Fibroblast of lung (primary cell): ENCODE measurements at regions not wholly inside any gene's neighbourhood (a gene's known extent, or its start where the extent isn't known, plus 50 kb on each side); places are given as distances from the start of the nearest gene placed in this dataset.

Experiments
- DNase-seq, 2 donors: peaks; one replicate each; pipeline versions ENCODE4 v3.0.0 to v3.0.0-alpha.2; 2010; ENCODE audit warnings: low read depth in 2 of 2
- H2AFZ ChIP-seq: 2 replicates; pipeline ENCODE4 v1.5.1; 2012; ENCODE audit warnings: low read length, control low read depth, inconsistent platforms
- H3K27ac ChIP-seq: 2 replicates; pipeline ENCODE4 v1.5.1; 2011; ENCODE audit warnings: low read length, control low read depth; ENCODE audit not compliant: insufficient read depth
- H3K27me3 ChIP-seq: 2 replicates; pipeline ENCODE4 v1.5.1; 2011; ENCODE audit warnings: mild to moderate bottlenecking, low read length; ENCODE audit not compliant: control insufficient read depth, insufficient read depth
- H3K36me3 ChIP-seq: 2 replicates; pipeline ENCODE4 v1.5.1; 2011; ENCODE audit warnings: low read length; ENCODE audit not compliant: control insufficient read depth, insufficient read depth
- H3K4me1 ChIP-seq: 2 replicates; pipeline ENCODE4 v1.5.1; 2011; ENCODE audit warnings: low read length; ENCODE audit not compliant: control insufficient read depth, insufficient read depth; ENCODE audit errors: extremely low read depth
- H3K4me2 ChIP-seq: 2 replicates; pipeline ENCODE4 v1.5.1; 2011; ENCODE audit warnings: low read length, control low read depth; ENCODE audit not compliant: insufficient read depth; ENCODE audit errors: extremely low read depth
- H3K4me3 ChIP-seq, 4 experiments: fragments of 200-600 bp in 1 of 4; sonication (generic) in 1 of 4; replicated peaks in 1 of 4; 2 replicates each; pipeline ENCODE4 v1.5.1; 2011 to 2016; ENCODE audit warnings: low read length in 4 of 4, low read depth in 3 of 4, mild to moderate bottlenecking in 3 of 4, control low read depth in 2 of 4, inconsistent platforms in 1 of 4, mixed read lengths in 1 of 4; ENCODE audit not compliant: insufficient read depth in 1 of 4; ENCODE audit errors: control extremely low read depth in 1 of 4
- H3K79me2 ChIP-seq: 2 replicates; pipeline ENCODE4 v1.5.1; 2012; ENCODE audit warnings: mild to moderate bottlenecking, low read length, inconsistent platforms; ENCODE audit not compliant: control insufficient read depth, insufficient read depth
- H3K9ac ChIP-seq: 2 replicates; pipeline ENCODE4 v1.5.1; 2011; ENCODE audit warnings: mild to moderate bottlenecking, low read length, control low read depth; ENCODE audit not compliant: insufficient read depth
- H3K9me3 ChIP-seq: 2 replicates; pipeline ENCODE4 v1.5.1; 2012; ENCODE audit warnings: low read depth, low read length; ENCODE audit not compliant: control insufficient read depth, insufficient read depth
- H4K20me1 ChIP-seq: 2 replicates; pipeline ENCODE4 v1.5.1; 2011; ENCODE audit warnings: low read length; ENCODE audit not compliant: control insufficient read depth, insufficient read depth; ENCODE audit errors: extremely low read depth
- EZH2 ChIP-seq: IDR thresholded peaks from 2 replicates; pipeline ENCODE4 v1.5.1; 2012; ENCODE audit warnings: low read length, control low read depth, mild to moderate bottlenecking; ENCODE audit errors: missing control alignments
- TF ChIP-seq, protein P1 (sequence below), 2 donors: IDR thresholded peaks in 1 of 2; conservative IDR thresholded peaks in 1 of 2; 1 replicate in 1 of 2; 2 replicates in 1 of 2; pipeline ENCODE4 v1.5.1; 2011 to 2012; ENCODE audit warnings: low read length in 2 of 2, control low read depth in 1 of 2, inconsistent platforms in 1 of 2, low read depth in 1 of 2, mild to moderate bottlenecking in 1 of 2

- Histone ChIP-seq H3K4me2 (no peak overlapping the region), H4K20me1 (no peaks in the 10 kb centered on the region)
- TF ChIP-seq, protein P1, sequence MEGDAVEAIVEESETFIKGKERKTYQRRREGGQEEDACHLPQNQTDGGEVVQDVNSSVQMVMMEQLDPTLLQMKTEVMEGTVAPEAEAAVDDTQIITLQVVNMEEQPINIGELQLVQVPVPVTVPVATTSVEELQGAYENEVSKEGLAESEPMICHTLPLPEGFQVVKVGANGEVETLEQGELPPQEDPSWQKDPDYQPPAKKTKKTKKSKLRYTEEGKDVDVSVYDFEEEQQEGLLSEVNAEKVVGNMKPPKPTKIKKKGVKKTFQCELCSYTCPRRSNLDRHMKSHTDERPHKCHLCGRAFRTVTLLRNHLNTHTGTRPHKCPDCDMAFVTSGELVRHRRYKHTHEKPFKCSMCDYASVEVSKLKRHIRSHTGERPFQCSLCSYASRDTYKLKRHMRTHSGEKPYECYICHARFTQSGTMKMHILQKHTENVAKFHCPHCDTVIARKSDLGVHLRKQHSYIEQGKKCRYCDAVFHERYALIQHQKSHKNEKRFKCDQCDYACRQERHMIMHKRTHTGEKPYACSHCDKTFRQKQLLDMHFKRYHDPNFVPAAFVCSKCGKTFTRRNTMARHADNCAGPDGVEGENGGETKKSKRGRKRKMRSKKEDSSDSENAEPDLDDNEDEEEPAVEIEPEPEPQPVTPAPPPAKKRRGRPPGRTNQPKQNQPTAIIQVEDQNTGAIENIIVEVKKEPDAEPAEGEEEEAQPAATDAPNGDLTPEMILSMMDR (conservative IDR thresholded peaks at IDR 0.05 in 1 of 2, IDR thresholded peaks at IDR 0.05 in 1 of 2; ENCODE audit: low read depth in 1 of 2, low read length in 2 of 2) = no peak
- no peak for TF ChIP-seq EZH2
Measured at GRCh38 chr14:49193332-49194065, 392.7 kb downstream of the RPS29 start.

DNA sequence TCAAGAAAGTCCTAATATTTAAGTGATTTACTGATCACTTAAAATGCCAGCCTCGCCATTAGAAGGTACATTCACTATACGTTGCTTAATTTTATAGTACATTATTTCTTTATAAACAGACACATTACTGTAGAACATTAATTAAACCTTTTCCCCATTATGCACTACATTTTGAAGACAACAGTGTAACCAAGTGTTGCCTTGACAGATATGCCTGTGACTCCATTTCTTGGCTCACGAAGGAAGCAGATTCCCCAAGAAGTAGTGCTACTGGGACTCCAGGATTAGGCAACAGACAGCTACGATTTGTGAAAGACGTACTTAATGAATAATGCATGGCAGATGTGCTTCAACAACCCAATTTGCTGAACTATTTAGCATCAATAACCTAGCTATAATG lies 394.8 kb downstream of the RPS29 start:
- no peak overlapping the region for H3K4me2 ChIP-seq
- no peak overlapping the region for H2AFZ ChIP-seq
- H3K9ac ChIP-seq = no peak overlapping the region
- H3K4me1 ChIP-seq = no peaks in the 10 kb centered on the region
- no peak for DNase-seq
- no peaks in the 10 kb centered on the region for H3K9me3 ChIP-seq
- H4K20me1 ChIP-seq = no peaks in the 10 kb centered on the region
- no peak overlapping the region for H3K27ac ChIP-seq
- no peaks in the 10 kb centered on the region for H3K36me3 ChIP-seq
- H3K4me3 ChIP-seq = no peak overlapping the region
- H3K79me2 ChIP-seq = no peaks in the 10 kb centered on the region
- no peaks in the 10 kb centered on the region for H3K27me3 ChIP-seq
- TF ChIP-seq, protein P1 (conservative IDR thresholded peaks at IDR 0.05 in 1 of 2, IDR thresholded peaks at IDR 0.05 in 1 of 2; ENCODE audit: low read depth in 1 of 2, low read length in 2 of 2) = no peak
- no peak for TF ChIP-seq EZH2

More at GRCh38 chr14:49193332-49194065, 392.7 kb downstream of the RPS29 start:
- H3K36me3 ChIP-seq = no peaks in the 10 kb centered on the region
- DNase-seq = no peak
- no peaks in the 10 kb centered on the region for H3K9me3 ChIP-seq
- no peaks in the 10 kb centered on the region for H3K27me3 ChIP-seq
- no peaks in the 10 kb centered on the region for H3K79me2 ChIP-seq
- no peak overlapping the region for H3K4me3 ChIP-seq
- H2AFZ ChIP-seq = no peak overlapping the region
- H3K9ac ChIP-seq = no peak overlapping the region
- H3K4me1 ChIP-seq = no peaks in the 10 kb centered on the region
- H3K27ac ChIP-seq = no peak overlapping the region

DNA sequence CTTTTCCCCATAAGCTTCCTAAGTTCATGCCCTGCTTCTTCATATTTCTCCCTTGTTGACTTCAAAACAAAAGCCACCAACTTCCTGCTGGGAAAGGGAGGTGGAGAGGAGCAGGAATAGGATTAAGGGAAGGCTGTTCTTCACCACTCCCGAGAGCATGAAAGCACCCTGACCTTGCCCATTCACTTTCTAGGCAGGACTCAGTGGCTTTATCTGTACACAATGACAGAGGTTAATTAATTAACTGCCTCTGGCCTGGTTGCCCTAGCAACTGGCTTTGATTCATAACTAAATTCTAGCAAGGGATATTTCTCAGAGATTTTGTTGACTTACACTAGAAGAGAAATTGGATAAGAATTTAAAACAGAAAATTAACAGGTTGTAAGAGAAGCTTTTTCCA lies 396.8 kb downstream of the RPS29 start:
- no peak for DNase-seq
- no peak for TF ChIP-seq EZH2
- TF ChIP-seq, protein P1 (conservative IDR thresholded peaks at IDR 0.05 in 1 of 2, IDR thresholded peaks at IDR 0.05 in 1 of 2; ENCODE audit: low read depth in 1 of 2, low read length in 2 of 2) = no peak
- H3K4me1 ChIP-seq = no peaks in the 10 kb centered on the region
- no peaks in the 10 kb centered on the region for H3K9me3 ChIP-seq
- H3K4me3 ChIP-seq = no peak overlapping the region
- no peaks in the 10 kb centered on the region for H3K79me2 ChIP-seq
- no peak overlapping the region for H3K4me2 ChIP-seq
- no peak overlapping the region for H3K9ac ChIP-seq
- no peak overlapping the region for H3K27ac ChIP-seq
- H4K20me1 ChIP-seq = no peaks in the 10 kb centered on the region
- H3K27me3 ChIP-seq = no peaks in the 10 kb centered on the region
- H3K36me3 ChIP-seq = no peaks in the 10 kb centered on the region
- no peak overlapping the region for H2AFZ ChIP-seq
